GM12878 (cell line): ENCODE measurements at regions not wholly inside any gene's neighbourhood (a gene's known extent, or its start where the extent isn't known, plus 50 kb on each side); places are given as distances from the start of the nearest gene placed in this dataset.

Source experiments
- ATAC-seq: fragments of 200-7000 bp; cut with Tn5 transposase; 3 replicates; pipeline ENCODE4 v1.9.1; 2020; ENCODE audit warnings: mild to moderate bottlenecking, moderate library complexity
- BruUV-seq: library from RNA; stranded (reverse); fragments of 400-500 nt; replicated peaks from 2 replicates; lab custom pipeline; 2021; lab: Mats Ljungman, UMichigan
- CTCF ChIA-PET: fragments of 300-600 bp; sonication (Branson Sonifier 250); formaldehyde crosslinking; extraction: SDS; loops from one replicate; lab custom pipeline; 2021; ENCODE audit warnings: inconsistent platforms; lab: Yijun Ruan, JAX
- POLR2A ChIA-PET: fragments of 350-600 bp; formaldehyde crosslinking; extraction: SDS; loops from one replicate; lab custom pipeline; 2021; ENCODE audit warnings: inconsistent platforms; lab: Charles Lee
- RAD21 ChIA-PET: fragments of 300-600 bp; sonication (Branson Sonifier 250); formaldehyde crosslinking; loops from one replicate; lab custom pipeline; 2023; ENCODE audit warnings: antibody characterized with exemption; ENCODE audit not compliant: unreplicated experiment; lab: Charles Lee
- SMC1A ChIA-PET: fragments of 300-600 bp; sonication (Branson Sonifier 250); formaldehyde crosslinking; loops from one replicate; lab custom pipeline; 2023; ENCODE audit not compliant: unreplicated experiment, uncharacterized antibody; lab: Charles Lee
- DNase-seq: peaks from one replicate; pipeline ENCODE4 v3.0.0-alpha.2; 2011; ENCODE audit warnings: low read depth, low spot score
- FAIRE-seq: peaks from 3 replicates; lab custom pipeline; 2011; peaks lifted over from hg19 to GRCh38; lab: Jason Lieb, UNC
- H2AFZ ChIP-seq: 2 replicates; pipeline ENCODE4 v1.6.0; 2011; ENCODE audit warnings: low read depth, low read length, control low read depth; ENCODE audit not compliant: control insufficient read depth
- H3K27ac ChIP-seq: 2 replicates; pipeline ENCODE4 v1.5.1; 2011; ENCODE audit warnings: control low read depth; ENCODE audit not compliant: control insufficient read depth, insufficient read depth
- H3K27me3 ChIP-seq, 2 experiments: replicated peaks in 1 of 2; 2 replicates each; pipeline versions ENCODE4 v1.6.0 to v1.6.1; 2011; ENCODE audit warnings: low read length in 1 of 2; ENCODE audit not compliant: control insufficient read depth in 2 of 2, insufficient read depth in 2 of 2
- H3K36me3 ChIP-seq, 2 experiments: 2 replicates each; pipeline ENCODE4 v1.5.1; 2011; ENCODE audit warnings: low read length in 1 of 2; ENCODE audit not compliant: control insufficient read depth in 2 of 2, insufficient read depth in 2 of 2
- H3K4me1 ChIP-seq: 2 replicates; pipeline ENCODE4 v1.6.1; 2011; ENCODE audit warnings: mild to moderate bottlenecking, low read length, moderate library complexity, mixed read lengths; ENCODE audit not compliant: control insufficient read depth, insufficient read depth
- H3K4me2 ChIP-seq: 2 replicates; pipeline ENCODE4 v1.6.0; 2011; ENCODE audit warnings: control low read depth; ENCODE audit not compliant: control insufficient read depth, insufficient read depth
- H3K4me3 ChIP-seq: fragments of 200-600 bp; sonication (generic); 2 replicates; pipeline ENCODE4 v1.5.1; 2016
- H3K79me2 ChIP-seq: 2 replicates; pipeline ENCODE4 v1.6.0; 2011; ENCODE audit warnings: low read length; ENCODE audit not compliant: control insufficient read depth, insufficient read depth
- H3K9ac ChIP-seq: 2 replicates; pipeline ENCODE4 v1.8.0; 2011; ENCODE audit warnings: low read length, control low read depth, mixed read lengths; ENCODE audit not compliant: control insufficient read depth, insufficient read depth
- H3K9me3 ChIP-seq: replicated peaks from 3 replicates; pipeline ENCODE4 v1.5.1; 2011; ENCODE audit warnings: mild to moderate bottlenecking, low read length; ENCODE audit not compliant: control insufficient read depth, insufficient read depth
- H4K20me1 ChIP-seq: 2 replicates; pipeline ENCODE4 v1.6.0; 2011; ENCODE audit not compliant: control insufficient read depth, insufficient read depth
- ATF7 ChIP-seq: fragments of 450-650 bp; IDR thresholded peaks from 2 replicates; pipeline ENCODE4 v1.6.1; 2016; ENCODE audit warnings: low read depth, mild to moderate bottlenecking
- BHLHE40 ChIP-seq, 2 experiments: fragments of 450-650 bp in 1 of 2; IDR thresholded peaks; 2 replicates each; pipeline ENCODE4 v1.6.1; 2011 to 2017; ENCODE audit warnings: low read depth in 2 of 2, borderline replicate concordance in 1 of 2, improper control_type of control experiment in 1 of 2, low read length in 1 of 2, mild to moderate bottlenecking in 1 of 2
- CREM ChIP-seq: IDR thresholded peaks from 2 replicates; pipeline ENCODE4 v1.6.1; 2014; ENCODE audit warnings: antibody characterized with exemption, low read depth
- CUX1 ChIP-seq: IDR thresholded peaks from 2 replicates; pipeline ENCODE4 v1.6.1; 2012; ENCODE audit warnings: improper control_type of control experiment, low read depth, low read length; ENCODE audit not compliant: insufficient replicate concordance
- DPF2 ChIP-seq: fragments of 450-650 bp; IDR thresholded peaks from 2 replicates; pipeline ENCODE4 v1.6.1; 2017; ENCODE audit warnings: mild to moderate bottlenecking
- GABPA ChIP-seq: IDR thresholded peaks from 2 replicates; pipeline ENCODE4 v1.6.1; 2014; ENCODE audit warnings: antibody characterized with exemption, low read depth, mild to moderate bottlenecking, inconsistent platforms
- HDGF ChIP-seq: fragments of 450-650 bp; IDR thresholded peaks from 2 replicates; pipeline ENCODE4 v1.6.1; 2016; ENCODE audit warnings: antibody characterized with exemption
- KLF5 ChIP-seq: fragments of 450-650 bp; IDR thresholded peaks from 2 replicates; pipeline ENCODE4 v1.6.1; 2014; ENCODE audit warnings: mild to moderate bottlenecking; ENCODE audit not compliant: partially characterized antibody
- NFYA ChIP-seq: IDR thresholded peaks from 2 replicates; pipeline ENCODE4 v1.6.1; 2011; ENCODE audit warnings: low read depth, mild to moderate bottlenecking, low read length, improper control_type of control experiment, borderline replicate concordance
- NFYB ChIP-seq: IDR thresholded peaks from 2 replicates; pipeline ENCODE4 v1.6.1; 2011; ENCODE audit warnings: low read depth, mild to moderate bottlenecking, low read length, improper control_type of control experiment, moderate library complexity; ENCODE audit not compliant: insufficient read depth
- NR2C2 ChIP-seq: IDR thresholded peaks from 2 replicates; pipeline ENCODE4 v1.6.1; 2011; ENCODE audit warnings: borderline replicate concordance, low read depth; ENCODE audit not compliant: control insufficient read depth, insufficient read length
- PAX8 ChIP-seq: fragments of 450-650 bp; IDR thresholded peaks from 2 replicates; pipeline ENCODE4 v1.6.1; 2017; ENCODE audit warnings: mild to moderate bottlenecking, moderate library complexity
- RB1 ChIP-seq: fragments of 450-650 bp; formaldehyde crosslinking; IDR thresholded peaks from 2 replicates; pipeline ENCODE4 v1.6.1; 2017; ENCODE audit warnings: mild to moderate bottlenecking, borderline replicate concordance
- RELA ChIP-seq: fragments of 450-650 bp; IDR thresholded peaks from 2 replicates; pipeline ENCODE4 v1.8.0; 2014; ENCODE audit warnings: borderline replicate concordance; ENCODE audit not compliant: partially characterized antibody
- SMAD5 ChIP-seq: IDR thresholded peaks from 2 replicates; pipeline ENCODE4 v1.6.1; 2016; ENCODE audit warnings: antibody characterized with exemption, low read depth
- SMC3 ChIP-seq: IDR thresholded peaks from 2 replicates; pipeline ENCODE4 v1.6.1; 2011; ENCODE audit warnings: low read length, improper control_type of control experiment, borderline replicate concordance
- TAF1 ChIP-seq: IDR thresholded peaks from 2 replicates; pipeline ENCODE4 v1.6.1; 2011; ENCODE audit warnings: mild to moderate bottlenecking, low read depth, low read length, borderline replicate concordance
- ZBED1 ChIP-seq: IDR thresholded peaks from 2 replicates; pipeline ENCODE4 v1.6.1; 2016; ENCODE audit warnings: borderline replicate concordance
- WGBS: methylation state at CpG from one replicate; pipeline ENCODE4 v1.1.6; 2016; ENCODE audit warnings: low lambda C conversion rate; ENCODE audit not compliant: insufficient replicate concordance, insufficient coverage; ENCODE audit errors: missing lambda C conversion rate; 5-methylcytosine and 5-hydroxymethylcytosine counted together
- in situ Hi-C: fragments of 300-500 bp; cut with MboI; formaldehyde crosslinking; loops from 9 replicates; pipeline ENCODE4 v1.14.3; 2018; ENCODE audit warnings: mixed read lengths
- intact Hi-C: fragments of 100-400 bp; cut with micrococcal nuclease; formaldehyde crosslinking; loops from one replicate; pipeline ENCODE4 v1.14.2; 2022; ENCODE audit not compliant: unreplicated experiment
- TF ChIP-seq, protein P1 (sequence below): fragments of 450-650 bp; formaldehyde crosslinking; IDR thresholded peaks from 2 replicates; pipeline ENCODE4 v1.4.0; 2020; ENCODE audit warnings: mild to moderate bottlenecking, moderate library complexity

GRCh38 chr13:34734932-34735331, 207.1 kb upstream of the NBEA start:
- H2AFZ ChIP-seq = no peak overlapping the region
- no peak overlapping the region for H3K9ac ChIP-seq
- TF ChIP-seq, protein P1, sequence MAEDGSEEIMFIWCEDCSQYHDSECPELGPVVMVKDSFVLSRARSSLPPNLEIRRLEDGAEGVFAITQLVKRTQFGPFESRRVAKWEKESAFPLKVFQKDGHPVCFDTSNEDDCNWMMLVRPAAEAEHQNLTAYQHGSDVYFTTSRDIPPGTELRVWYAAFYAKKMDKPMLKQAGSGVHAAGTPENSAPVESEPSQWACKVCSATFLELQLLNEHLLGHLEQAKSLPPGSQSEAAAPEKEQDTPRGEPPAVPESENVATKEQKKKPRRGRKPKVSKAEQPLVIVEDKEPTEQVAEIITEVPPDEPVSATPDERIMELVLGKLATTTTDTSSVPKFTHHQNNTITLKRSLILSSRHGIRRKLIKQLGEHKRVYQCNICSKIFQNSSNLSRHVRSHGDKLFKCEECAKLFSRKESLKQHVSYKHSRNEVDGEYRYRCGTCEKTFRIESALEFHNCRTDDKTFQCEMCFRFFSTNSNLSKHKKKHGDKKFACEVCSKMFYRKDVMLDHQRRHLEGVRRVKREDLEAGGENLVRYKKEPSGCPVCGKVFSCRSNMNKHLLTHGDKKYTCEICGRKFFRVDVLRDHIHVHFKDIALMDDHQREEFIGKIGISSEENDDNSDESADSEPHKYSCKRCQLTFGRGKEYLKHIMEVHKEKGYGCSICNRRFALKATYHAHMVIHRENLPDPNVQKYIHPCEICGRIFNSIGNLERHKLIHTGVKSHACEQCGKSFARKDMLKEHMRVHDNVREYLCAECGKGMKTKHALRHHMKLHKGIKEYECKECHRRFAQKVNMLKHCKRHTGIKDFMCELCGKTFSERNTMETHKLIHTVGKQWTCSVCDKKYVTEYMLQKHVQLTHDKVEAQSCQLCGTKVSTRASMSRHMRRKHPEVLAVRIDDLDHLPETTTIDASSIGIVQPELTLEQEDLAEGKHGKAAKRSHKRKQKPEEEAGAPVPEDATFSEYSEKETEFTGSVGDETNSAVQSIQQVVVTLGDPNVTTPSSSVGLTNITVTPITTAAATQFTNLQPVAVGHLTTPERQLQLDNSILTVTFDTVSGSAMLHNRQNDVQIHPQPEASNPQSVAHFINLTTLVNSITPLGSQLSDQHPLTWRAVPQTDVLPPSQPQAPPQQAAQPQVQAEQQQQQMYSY (CRISPR knock-in tag) = no peak
- no peak for TF ChIP-seq KLF5
- no peak for TF ChIP-seq DPF2
- no peak for TF ChIP-seq CREM
- TF ChIP-seq TAF1 = no peak
- TF ChIP-seq NR2C2 = no peak
- no peak for TF ChIP-seq SMAD5
- TF ChIP-seq ATF7 = no peak
- TF ChIP-seq PAX8 = no peak
- TF ChIP-seq RELA = no peak
- TF ChIP-seq CUX1 = no peak
- no peak for TF ChIP-seq SMC3
- TF ChIP-seq GABPA = no peak
- TF ChIP-seq ZBED1 = no peak
- no peak for TF ChIP-seq NFYB
- TF ChIP-seq RB1 = no peak
- no peak for TF ChIP-seq BHLHE40 (IDR thresholded peaks at IDR 0.05; ENCODE audit: borderline replicate concordance in 1 of 2, low read depth in 2 of 2, low read length in 1 of 2)
- TF ChIP-seq NFYA = no peak
- TF ChIP-seq HDGF = no peak
- no peaks in the 10 kb centered on the region for H3K9me3 ChIP-seq
- RAD21 ChIA-PET = no interaction called here
- no peak overlapping the region for H3K27ac ChIP-seq
- no TSS peak for BruUV-seq
- POLR2A ChIA-PET = no interaction called here
- no peaks in the 10 kb centered on the region for H3K79me2 ChIP-seq
- SMC1A ChIA-PET = no interaction called here
- no peaks in the 10 kb centered on the region for H3K27me3 ChIP-seq
- WGBS = 0% methylated on average over 2 of the region's 2 CpGs
- in situ Hi-C loops = no loop called here
- CTCF ChIA-PET = no interaction called here
- H4K20me1 ChIP-seq = no peaks in the 10 kb centered on the region
- intact Hi-C loops = no loop called here
- DNase-seq (no peak), FAIRE-seq (no peak), ATAC-seq (no peak)
- H3K4me1 ChIP-seq = no peaks in the 10 kb centered on the region
- H3K4me3 ChIP-seq = no peak overlapping the region
- no peak overlapping the region for H3K4me2 ChIP-seq
- H3K36me3 ChIP-seq = no peaks in the 10 kb centered on the region
